ENCODE measurements at regions not wholly inside any gene's neighbourhood (a gene's known extent, or its start where the extent isn't known, plus 50 kb on each side); places are given as distances from the start of the nearest gene placed in this dataset.

GRCh38 chr6:11876934-11877433 is 98.4 kb upstream of the ADTRP start:
- TF ChIP-seq EZH2 (IDR thresholded peaks at IDR 0.05; ENCODE audit: low read length) (no peak), CTCF (optimal IDR thresholded peaks at IDR 0.05 in 1 of 3, IDR thresholded peaks at IDR 0.05 in 1 of 3, conservative IDR thresholded peaks at IDR 0.05 in 1 of 3; ENCODE audit: extremely low read depth in 1 of 3, insufficient read depth in 2 of 3, low read length in 3 of 3) (no peak)
